CD14-positive monocyte (primary cell): ENCODE measurements at regions not wholly inside any gene's neighbourhood (a gene's known extent, or its start where the extent isn't known, plus 50 kb on each side); places are given as distances from the start of the nearest gene placed in this dataset.

Source experiments
- DNase-seq, 3 donors: peaks; one replicate each; pipeline ENCODE4 v3.0.0-alpha.2; 2011 to 2022
- H2AFZ ChIP-seq: 2 replicates; pipeline ENCODE4 v1.6.0; 2012; ENCODE audit warnings: mild to moderate bottlenecking, low read depth, low read length, inconsistent platforms; ENCODE audit not compliant: insufficient read depth, poor library complexity, severe bottlenecking
- H3K27ac ChIP-seq, 2 donors: 1 replicate in 1 of 2; 2 replicates in 1 of 2; pipeline ENCODE4 v1.5.1; 2012 to 2013; ENCODE audit warnings: low read length in 2 of 2, control low read depth in 1 of 2, inconsistent platforms in 1 of 2, low read depth in 1 of 2, mild to moderate bottlenecking in 1 of 2
- H3K27me3 ChIP-seq, 2 donors: one replicate each; pipeline versions ENCODE4 v1.6.0 to v1.6.1; 2011 to 2013; ENCODE audit warnings: low read length in 2 of 2; ENCODE audit not compliant: control insufficient read depth in 2 of 2, insufficient read depth in 2 of 2
- H3K36me3 ChIP-seq, 2 donors: replicated peaks in 1 of 2; 1 replicate in 1 of 2; 2 replicates in 1 of 2; pipeline versions ENCODE4 v1.5.1 to v1.6.1; 2012 to 2013; ENCODE audit warnings: low read length in 2 of 2, control low read depth in 1 of 2, inconsistent platforms in 1 of 2, mild to moderate bottlenecking in 1 of 2; ENCODE audit not compliant: insufficient read depth in 2 of 2, control insufficient read depth in 1 of 2
- H3K4me1 ChIP-seq, 2 donors: 1 replicate in 1 of 2; 2 replicates in 1 of 2; pipeline versions ENCODE4 v1.5.1 to v1.6.1; 2012 to 2013; ENCODE audit warnings: low read length in 2 of 2, control low read depth in 1 of 2, inconsistent platforms in 1 of 2, mild to moderate bottlenecking in 1 of 2, moderate library complexity in 1 of 2; ENCODE audit not compliant: insufficient read depth in 2 of 2, control insufficient read depth in 1 of 2
- H3K4me2 ChIP-seq: replicated peaks from 2 replicates; pipeline ENCODE3; 2012; ENCODE audit warnings: low read length, moderate library complexity, mild to moderate bottlenecking; ENCODE audit not compliant: poor library complexity, severe bottlenecking; ENCODE audit errors: extremely low read depth
- H3K4me3 ChIP-seq, 3 experiments: fragments of 200-600 bp in 1 of 3; sonication (generic) in 1 of 3; replicated peaks in 1 of 3; 1 replicate in 2 of 3; 2 replicates in 1 of 3; pipeline ENCODE4 v1.5.1; 2011 to 2013; ENCODE audit warnings: low read length in 3 of 3, mild to moderate bottlenecking in 3 of 3, control low read depth in 2 of 3, low read depth in 2 of 3, inconsistent platforms in 1 of 3, moderate library complexity in 1 of 3
- H3K79me2 ChIP-seq: 2 replicates; pipeline ENCODE4 v1.6.0; 2012; ENCODE audit warnings: mild to moderate bottlenecking, control low read depth, inconsistent platforms, low read length, moderate library complexity; ENCODE audit not compliant: insufficient read depth
- H3K9ac ChIP-seq: 2 replicates; pipeline ENCODE4 v1.6.0; 2017; ENCODE audit warnings: low read length, mild to moderate bottlenecking; ENCODE audit not compliant: insufficient read depth, poor library complexity, severe bottlenecking
- H3K9me3 ChIP-seq, 2 donors: replicated peaks in 1 of 2; 1 replicate in 1 of 2; 2 replicates in 1 of 2; pipeline versions ENCODE4 v1.5.1 to v1.6.1; 2012 to 2013; ENCODE audit warnings: low read length in 2 of 2, control low read depth in 1 of 2; ENCODE audit not compliant: control insufficient read depth in 1 of 2, insufficient read depth in 1 of 2
- H4K20me1 ChIP-seq: 2 replicates; pipeline ENCODE4 v1.6.0; 2012; ENCODE audit warnings: mild to moderate bottlenecking, low read length, control low read depth, moderate library complexity; ENCODE audit not compliant: insufficient read depth
- H3K27ac Mint-ChIP-seq, 7 donors: one replicate each; pipeline ENCODE4 v1.8.0; 2020; ENCODE audit warnings: mild to moderate bottlenecking in 7 of 7, mixed read lengths in 7 of 7, moderate library complexity in 6 of 7, inconsistent platforms in 2 of 7
- H3K27me3 Mint-ChIP-seq, 3 donors: one replicate each; pipeline ENCODE4 v1.8.0; 2021 to 2022; ENCODE audit warnings: low read depth in 3 of 3, mild to moderate bottlenecking in 3 of 3, mixed read lengths in 3 of 3, moderate library complexity in 3 of 3, inconsistent platforms in 1 of 3
- H3K36me3 Mint-ChIP-seq, 2 donors: one replicate each; pipeline ENCODE4 v1.8.0; 2020; ENCODE audit warnings: mixed read lengths in 2 of 2, inconsistent platforms in 1 of 2, mild to moderate bottlenecking in 1 of 2
- H3K4me1 Mint-ChIP-seq: one replicate; pipeline ENCODE4 v1.8.0; 2020; ENCODE audit warnings: mild to moderate bottlenecking, mixed read lengths
- H3K4me3 Mint-ChIP-seq, 2 donors: one replicate each; pipeline ENCODE4 v1.8.0; 2020; ENCODE audit warnings: mild to moderate bottlenecking in 2 of 2, mixed read lengths in 2 of 2, moderate library complexity in 1 of 2
- H3K9me3 Mint-ChIP-seq, 7 donors: one replicate each; pipeline ENCODE4 v1.8.0; 2020 to 2022; ENCODE audit warnings: mixed read lengths in 7 of 7, mild to moderate bottlenecking in 6 of 7, moderate library complexity in 6 of 7, inconsistent platforms in 2 of 7
- WGBS: methylation state at CpG from one replicate; pipeline ENCODE4 v1.1.5; 2013; ENCODE audit warnings: missing lambda C conversion rate; ENCODE audit not compliant: insufficient coverage; 5-methylcytosine and 5-hydroxymethylcytosine counted together
- intact Hi-C, 2 donors: fragments of 100-400 bp; cut with micrococcal nuclease; formaldehyde crosslinking; loops; one replicate each; pipeline versions ENCODE4 v1.15.0 to v1.15.1; 2023
- TF ChIP-seq, protein P1 (sequence below): fragments of 200-600 bp; IDR thresholded peaks from one replicate; pipeline ENCODE4 v1.8.0; 2022; ENCODE audit warnings: antibody characterized with exemption, mild to moderate bottlenecking

DNA sequence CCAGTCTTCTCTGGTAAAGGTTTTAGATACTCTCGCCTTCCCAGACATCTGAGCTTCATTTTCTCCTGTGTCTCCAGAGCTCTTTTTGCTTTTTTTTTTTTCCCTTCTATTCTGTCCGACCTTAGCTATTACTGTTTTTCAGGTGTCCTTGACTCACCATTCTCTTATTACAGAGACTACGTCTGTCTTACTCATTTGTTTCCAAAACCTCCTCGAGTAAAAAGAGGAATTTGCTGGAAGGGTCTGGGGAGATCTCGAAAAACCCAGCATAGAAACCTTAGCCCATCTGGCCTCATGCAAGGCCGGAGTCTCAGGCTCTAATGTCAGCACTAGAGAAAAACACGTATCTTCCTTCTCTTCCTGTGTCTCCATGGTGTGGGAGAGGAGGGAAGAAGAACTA lies 109.2 kb upstream of the CARMIL1 start:
- TF ChIP-seq, protein P1, sequence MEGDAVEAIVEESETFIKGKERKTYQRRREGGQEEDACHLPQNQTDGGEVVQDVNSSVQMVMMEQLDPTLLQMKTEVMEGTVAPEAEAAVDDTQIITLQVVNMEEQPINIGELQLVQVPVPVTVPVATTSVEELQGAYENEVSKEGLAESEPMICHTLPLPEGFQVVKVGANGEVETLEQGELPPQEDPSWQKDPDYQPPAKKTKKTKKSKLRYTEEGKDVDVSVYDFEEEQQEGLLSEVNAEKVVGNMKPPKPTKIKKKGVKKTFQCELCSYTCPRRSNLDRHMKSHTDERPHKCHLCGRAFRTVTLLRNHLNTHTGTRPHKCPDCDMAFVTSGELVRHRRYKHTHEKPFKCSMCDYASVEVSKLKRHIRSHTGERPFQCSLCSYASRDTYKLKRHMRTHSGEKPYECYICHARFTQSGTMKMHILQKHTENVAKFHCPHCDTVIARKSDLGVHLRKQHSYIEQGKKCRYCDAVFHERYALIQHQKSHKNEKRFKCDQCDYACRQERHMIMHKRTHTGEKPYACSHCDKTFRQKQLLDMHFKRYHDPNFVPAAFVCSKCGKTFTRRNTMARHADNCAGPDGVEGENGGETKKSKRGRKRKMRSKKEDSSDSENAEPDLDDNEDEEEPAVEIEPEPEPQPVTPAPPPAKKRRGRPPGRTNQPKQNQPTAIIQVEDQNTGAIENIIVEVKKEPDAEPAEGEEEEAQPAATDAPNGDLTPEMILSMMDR, result no peak
- H3K9ac ChIP-seq, result no peak overlapping the region
- no peaks in the 10 kb centered on the region for H4K20me1 ChIP-seq
- H3K4me1 ChIP-seq, result peaks cover 82 to 93% of the 10 kb centered on the region in 2 donors
- no peaks in the 10 kb centered on the region for H3K36me3 Mint-ChIP-seq
- peak overlapping the region in 1 of 2 donors; percentile 58 for H3K27ac ChIP-seq
- peaks cover 3% of the 10 kb centered on the region for H3K79me2 ChIP-seq
- no peak overlapping the region for H3K4me3 ChIP-seq
- H3K4me3 Mint-ChIP-seq, result no peak overlapping the region
- peaks cover 0 to 5% (median 0%) of the 10 kb centered on the region in 7 donors for H3K9me3 Mint-ChIP-seq
- H3K4me2 ChIP-seq, result no peak overlapping the region
- no peaks in the 10 kb centered on the region for H3K36me3 ChIP-seq
- H3K4me1 Mint-ChIP-seq, result peaks cover 94% of the 10 kb centered on the region
- no peaks in the 10 kb centered on the region for H3K9me3 ChIP-seq
- intact Hi-C loops, result loop anchor here (5.0 to 10.0 kb wide), 2 partner anchors 33 to 45 kb away; no protein-coding TSS in a partner anchor
- peak in 2 of 3 donors; percentile 40 to 73 for DNase-seq
- WGBS, result 58% methylated on average over 2 of the region's 7 CpGs
- peak overlapping the region in 5 of 7 donors; percentile 27 to 75 (median 62) for H3K27ac Mint-ChIP-seq
- H3K27me3 ChIP-seq, result no peaks in the 10 kb centered on the region
- peaks cover 0 to 3% (median 2%) of the 10 kb centered on the region in 3 donors for H3K27me3 Mint-ChIP-seq
- no peak overlapping the region for H2AFZ ChIP-seq

DNA sequence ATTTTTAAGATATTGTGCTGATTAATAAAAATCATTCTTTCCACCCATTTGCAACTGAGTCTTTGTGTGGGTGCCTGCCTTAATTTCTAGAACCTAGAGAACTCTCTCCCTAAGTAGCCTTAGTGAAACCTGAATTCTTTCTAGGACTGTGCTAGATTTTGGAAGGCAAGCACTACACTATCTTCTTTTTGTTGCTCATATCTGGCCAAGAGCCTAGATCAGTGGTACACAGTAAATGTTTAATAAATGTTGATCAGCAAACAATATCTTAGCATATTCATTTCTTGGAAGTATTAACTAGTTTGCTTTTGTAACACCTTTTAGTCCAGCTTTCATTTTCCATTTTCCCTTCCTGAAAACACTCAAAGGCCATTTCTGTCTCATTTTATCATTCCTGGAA lies 108.5 kb upstream of the CARMIL1 start:
- DNase-seq, result no peak
- Histone ChIP-seq H3K4me2 (no peak overlapping the region), H2AFZ (no peak overlapping the region), H3K79me2 (peaks cover 3% of the 10 kb centered on the region), H3K4me1 (peaks cover 86 to 94% of the 10 kb centered on the region in 2 donors), H3K9ac (no peak overlapping the region), H3K27me3 (no peaks in the 10 kb centered on the region), H3K9me3 (no peaks in the 10 kb centered on the region), H4K20me1 (no peaks in the 10 kb centered on the region), H3K27ac (no peak overlapping the region), H3K4me3 (no peak overlapping the region), H3K36me3 (no peaks in the 10 kb centered on the region)
- TF ChIP-seq, protein P1, result no peak
- peaks cover 0 to 3% (median 0%) of the 10 kb centered on the region in 7 donors for H3K9me3 Mint-ChIP-seq
- H3K36me3 Mint-ChIP-seq, result no peaks in the 10 kb centered on the region
- intact Hi-C loops, result loop anchor here (5.0 to 10.0 kb wide), 2 partner anchors 33 to 46 kb away; no protein-coding TSS in a partner anchor
- H3K4me3 Mint-ChIP-seq, result no peak overlapping the region
- H3K4me1 Mint-ChIP-seq, result peaks cover 95% of the 10 kb centered on the region
- H3K27me3 Mint-ChIP-seq, result peaks cover 0 to 3% (median 2%) of the 10 kb centered on the region in 3 donors
- peak overlapping the region in 3 of 7 donors; percentile 4 to 27 (median 7) for H3K27ac Mint-ChIP-seq
